IgD-negative memory B cell (primary cell): ENCODE measurements at regions not wholly inside any gene's neighbourhood (a gene's known extent, or its start where the extent isn't known, plus 50 kb on each side); places are given as distances from the start of the nearest gene placed in this dataset.
A peak's percentile ranks its signal among the peaks of the same experiment; 100 is the strongest.
"Not testable (repeated sequence)": the region's sequence is repeated elsewhere in the genome, so short reads cannot be mapped to it uniquely, and the experiment has no call there.

Experiments used
- H3K27ac Mint-ChIP-seq, 3 donors: one replicate each; pipeline ENCODE4 v1.8.0; 2020 to 2022; ENCODE audit warnings: mild to moderate bottlenecking in 3 of 3, mixed read lengths in 3 of 3, moderate library complexity in 1 of 3
- H3K27me3 Mint-ChIP-seq: one replicate; pipeline ENCODE4 v1.8.0; 2021; ENCODE audit warnings: mixed read lengths
- H3K36me3 Mint-ChIP-seq: one replicate; pipeline ENCODE4 v1.8.0; 2020; ENCODE audit warnings: mild to moderate bottlenecking, mixed read lengths
- H3K4me1 Mint-ChIP-seq, 3 donors: one replicate each; pipeline ENCODE4 v1.8.0; 2020 to 2022; ENCODE audit warnings: mixed read lengths in 3 of 3, mild to moderate bottlenecking in 1 of 3
- H3K4me3 Mint-ChIP-seq, 4 donors: one replicate each; pipeline ENCODE4 v1.8.0; 2020 to 2022; ENCODE audit warnings: mild to moderate bottlenecking in 4 of 4, mixed read lengths in 4 of 4, moderate library complexity in 3 of 4
- H3K9me3 Mint-ChIP-seq, 3 donors: one replicate each; pipeline ENCODE4 v1.8.0; 2020 to 2021; ENCODE audit warnings: mixed read lengths in 3 of 3, mild to moderate bottlenecking in 1 of 3

DNA sequence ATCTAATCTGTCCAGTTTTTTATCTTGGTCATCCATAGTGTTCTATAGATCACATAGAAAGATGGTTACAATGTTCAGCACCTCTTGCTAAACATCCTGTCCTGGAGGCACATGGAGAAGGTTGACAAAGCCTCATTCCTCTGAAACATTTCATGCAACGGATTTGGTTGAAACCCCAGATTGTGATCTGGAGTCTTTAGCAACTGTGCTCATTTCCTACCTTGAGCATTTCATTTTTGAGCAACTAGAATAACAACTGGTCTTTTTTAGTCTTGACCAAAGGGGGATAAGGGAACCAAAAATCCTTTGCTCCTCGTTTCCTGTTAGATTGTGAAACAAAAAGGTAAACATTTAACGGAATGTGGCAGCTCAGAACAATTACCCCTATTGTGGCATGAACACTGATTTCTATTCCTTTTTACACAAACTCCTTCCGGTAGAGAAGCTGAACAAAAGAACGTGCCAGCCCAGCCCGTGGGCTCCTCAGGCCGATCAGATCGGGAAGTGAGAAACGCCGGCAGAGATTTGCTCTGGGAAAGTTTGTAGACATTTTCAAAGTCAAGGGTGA lies 94.7 kb upstream of the ERRFI1 start:
- Mint-ChIP-seq H3K4me3 (peak overlapping the region in 1 of 4 donors; percentile 29), H3K27me3 (peaks cover 17% of the 10 kb centered on the region), H3K9me3 (peaks cover 0 to 5% (median 0%) of the 10 kb centered on the region in 3 donors), H3K36me3 (peaks cover 1% of the 10 kb centered on the region), H3K4me1 (peaks cover 0 to 8% (median 0%) of the 10 kb centered on the region in 3 donors), H3K27ac (no peak overlapping the region)

DNA sequence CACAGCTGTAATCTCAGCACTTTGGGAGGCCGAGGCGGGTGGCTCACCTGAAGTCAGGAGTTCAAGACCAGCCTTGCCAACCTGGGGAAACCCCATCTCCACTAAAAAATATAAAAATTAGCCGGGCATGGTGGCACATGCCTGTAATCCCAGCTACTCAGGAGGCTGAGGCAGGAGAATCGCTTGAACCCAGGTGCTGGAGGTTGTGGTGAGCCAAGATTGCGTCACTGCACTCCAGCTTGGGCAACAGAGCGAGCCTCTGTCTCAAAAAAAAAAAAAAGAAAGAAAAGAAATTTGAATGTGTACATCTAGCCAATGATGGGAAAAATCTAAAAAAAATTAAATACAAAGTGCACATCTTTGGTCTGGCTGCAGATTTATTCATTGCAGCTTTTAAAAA lies 92.6 kb upstream of the ERRFI1 start:
- not testable (repeated sequence) for H3K4me3 Mint-ChIP-seq, H3K4me1 Mint-ChIP-seq, H3K36me3 Mint-ChIP-seq, H3K9me3 Mint-ChIP-seq, H3K27ac Mint-ChIP-seq
- peaks cover 20% of the 10 kb centered on the region for H3K27me3 Mint-ChIP-seq

DNA sequence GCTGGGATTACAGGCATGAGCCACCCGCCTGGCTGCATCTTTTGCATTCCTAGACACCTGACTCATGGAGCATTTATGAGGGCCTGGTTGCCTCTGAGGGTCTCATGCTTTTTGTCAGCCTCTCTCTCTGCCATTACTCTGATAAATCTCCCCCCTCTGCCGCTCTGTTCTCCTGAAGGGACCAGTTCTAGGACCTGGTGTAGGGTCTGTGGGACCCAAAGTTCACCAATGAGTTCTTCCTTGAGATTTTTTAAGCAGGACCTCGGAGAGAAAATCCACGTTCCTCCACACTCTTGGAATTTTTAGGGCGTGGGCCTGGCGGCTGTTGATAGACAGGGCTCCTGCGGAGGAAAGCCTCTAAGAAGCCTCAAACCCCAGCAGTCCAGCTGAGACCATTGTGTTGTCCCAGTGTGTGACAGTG lies 91.9 kb upstream of the ERRFI1 start:
- Mint-ChIP-seq H3K4me1 (peaks cover 0 to 8% (median 0%) of the 10 kb centered on the region in 3 donors), H3K27ac (no peak overlapping the region), H3K4me3 (no peak overlapping the region), H3K27me3 (peaks cover 21% of the 10 kb centered on the region), H3K36me3 (peaks cover 1% of the 10 kb centered on the region), H3K9me3 (no peaks in the 10 kb centered on the region)

DNA sequence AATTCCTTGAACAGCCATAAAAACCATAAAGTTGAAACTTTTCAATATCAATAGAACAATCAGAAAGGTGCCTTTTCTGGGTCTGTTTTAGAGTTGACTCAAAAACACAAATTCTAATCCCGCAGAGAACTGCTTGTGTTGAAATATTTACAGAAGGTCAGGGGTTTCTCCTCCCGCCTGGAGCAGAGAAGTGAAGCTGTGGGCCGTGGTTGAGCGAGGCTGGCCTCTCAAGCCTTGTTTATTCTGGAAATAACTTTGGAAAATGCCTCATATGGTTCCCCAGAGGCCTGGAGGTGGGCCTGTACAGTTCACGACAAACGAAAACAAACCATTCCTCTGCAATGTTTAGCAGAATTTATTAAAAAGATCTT lies 90.8 kb upstream of the ERRFI1 start:
- peaks cover 0 to 8% (median 0%) of the 10 kb centered on the region in 3 donors for H3K4me1 Mint-ChIP-seq
- no peaks in the 10 kb centered on the region for H3K9me3 Mint-ChIP-seq
- peaks cover 21% of the 10 kb centered on the region for H3K27me3 Mint-ChIP-seq
- no peak overlapping the region for H3K27ac Mint-ChIP-seq
- no peak overlapping the region for H3K4me3 Mint-ChIP-seq
- H3K36me3 Mint-ChIP-seq, result peaks cover 1% of the 10 kb centered on the region

DNA sequence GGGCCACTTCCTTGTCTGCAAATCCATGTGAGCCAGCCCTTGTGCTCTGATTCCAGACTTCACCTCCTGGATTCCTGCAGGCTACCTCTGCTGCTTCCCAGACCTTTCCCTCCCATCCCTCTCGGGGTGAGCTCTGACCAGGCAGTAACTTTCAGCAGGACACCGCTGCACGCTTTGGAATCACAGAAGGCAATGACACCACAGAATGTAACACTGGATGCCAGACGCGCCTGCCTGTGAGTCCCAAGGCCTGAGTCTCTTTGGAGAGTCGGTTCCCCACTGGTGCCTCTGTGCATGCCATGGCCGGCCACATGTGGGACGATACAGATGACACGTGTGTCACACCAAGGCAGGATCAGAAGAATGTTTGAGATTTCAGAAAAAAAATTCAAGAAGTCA lies 89.7 kb upstream of the ERRFI1 start:
- peaks cover 1% of the 10 kb centered on the region for H3K36me3 Mint-ChIP-seq
- H3K27me3 Mint-ChIP-seq, result peaks cover 13% of the 10 kb centered on the region
- H3K4me3 Mint-ChIP-seq, result no peak overlapping the region
- no peaks in the 10 kb centered on the region for H3K9me3 Mint-ChIP-seq
- peak overlapping the region in 1 of 3 donors; percentile 63 for H3K27ac Mint-ChIP-seq
- H3K4me1 Mint-ChIP-seq, result peaks cover 0 to 2% (median 0%) of the 10 kb centered on the region in 3 donors

DNA sequence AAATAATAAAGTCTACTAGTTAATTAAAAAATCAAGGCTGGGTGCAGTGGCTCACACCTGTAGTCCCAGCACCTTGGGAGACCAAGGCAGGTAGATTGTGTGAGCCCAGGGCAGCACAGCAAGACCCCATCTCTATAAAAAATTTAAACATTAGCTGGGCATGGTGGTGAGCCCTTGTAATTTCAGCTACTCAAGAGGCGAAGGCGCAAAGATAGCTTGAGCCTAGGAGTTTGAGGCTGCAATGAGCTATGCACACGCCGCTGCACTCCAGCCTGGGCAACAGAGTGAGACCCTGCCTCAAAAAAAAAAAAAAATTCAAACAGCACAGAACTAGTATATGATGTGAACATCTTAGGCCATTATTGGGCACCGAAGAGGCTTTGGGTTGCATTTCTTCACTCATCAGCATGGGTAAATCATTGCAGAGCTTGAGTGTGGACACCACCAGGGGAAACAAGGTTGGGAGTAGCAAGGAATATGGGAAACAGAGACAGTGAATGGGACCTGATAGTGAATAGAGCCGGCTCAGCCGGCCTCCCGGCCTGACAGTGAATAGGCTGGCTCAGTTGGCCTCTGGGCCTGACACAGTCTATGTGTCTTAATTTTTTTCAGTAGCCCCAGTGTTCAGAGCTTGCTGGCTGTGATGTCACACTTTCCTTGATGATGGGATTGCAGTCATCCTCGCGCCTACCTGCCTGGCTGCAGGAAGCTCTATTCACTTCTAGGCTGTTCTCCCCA lies 89.1 kb upstream of the ERRFI1 start:
- peaks cover 10% of the 10 kb centered on the region for H3K27me3 Mint-ChIP-seq
- no peak overlapping the region for H3K4me3 Mint-ChIP-seq
- peaks cover 1% of the 10 kb centered on the region for H3K36me3 Mint-ChIP-seq
- no peaks in the 10 kb centered on the region for H3K9me3 Mint-ChIP-seq
- no peaks in the 10 kb centered on the region for H3K4me1 Mint-ChIP-seq
- no peak overlapping the region for H3K27ac Mint-ChIP-seq

DNA sequence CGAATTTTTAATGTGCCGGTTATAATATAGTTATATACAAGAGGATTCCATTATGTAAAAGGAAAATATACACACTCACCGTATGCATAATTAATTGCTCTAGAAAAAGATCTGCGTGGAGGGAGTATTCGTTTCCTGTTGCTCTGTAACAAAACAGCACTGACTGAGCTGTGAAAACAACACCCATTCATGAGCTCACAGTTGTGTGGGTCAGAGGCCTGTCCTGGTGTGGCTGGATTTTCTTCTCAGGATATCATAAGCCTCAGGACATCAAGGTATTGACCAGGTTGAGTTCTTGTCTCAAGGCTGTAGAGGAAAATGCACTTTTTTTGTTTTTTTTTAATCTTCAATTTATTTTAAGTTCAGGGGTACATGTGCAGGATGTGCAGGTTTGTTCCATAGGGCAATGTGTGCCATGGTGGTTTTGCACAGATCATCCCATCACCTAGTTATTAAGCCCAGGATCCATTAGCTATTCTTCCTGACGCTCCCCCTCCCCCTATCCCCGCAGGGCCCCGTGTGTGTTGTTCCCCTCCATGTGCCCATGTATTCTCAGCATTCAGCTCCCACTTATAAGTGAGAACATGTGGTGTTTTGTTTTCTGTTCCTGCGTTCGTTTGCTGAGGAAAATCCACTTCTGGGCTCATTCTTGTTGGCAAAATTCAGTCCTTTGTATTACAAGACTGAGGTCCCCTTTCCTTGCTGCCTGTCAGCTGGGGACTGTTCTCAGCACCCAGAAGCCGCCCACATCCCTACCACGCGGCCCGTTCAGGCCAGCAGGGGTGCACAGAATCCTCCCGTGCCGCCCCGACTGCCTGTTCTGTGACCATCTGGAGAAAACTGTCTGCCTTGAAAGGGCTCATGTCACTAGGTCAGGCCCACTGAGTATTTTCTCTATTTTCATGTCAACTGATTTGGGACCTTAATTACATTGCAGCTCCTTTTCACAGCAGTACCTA lies 87.4 kb upstream of the ERRFI1 start:
- Mint-ChIP-seq H3K9me3 (no peaks in the 10 kb centered on the region), H3K4me1 (no peaks in the 10 kb centered on the region), H3K4me3 (no peak overlapping the region), H3K36me3 (peaks cover 1% of the 10 kb centered on the region), H3K27me3 (peaks cover 10% of the 10 kb centered on the region), H3K27ac (no peak overlapping the region)

DNA sequence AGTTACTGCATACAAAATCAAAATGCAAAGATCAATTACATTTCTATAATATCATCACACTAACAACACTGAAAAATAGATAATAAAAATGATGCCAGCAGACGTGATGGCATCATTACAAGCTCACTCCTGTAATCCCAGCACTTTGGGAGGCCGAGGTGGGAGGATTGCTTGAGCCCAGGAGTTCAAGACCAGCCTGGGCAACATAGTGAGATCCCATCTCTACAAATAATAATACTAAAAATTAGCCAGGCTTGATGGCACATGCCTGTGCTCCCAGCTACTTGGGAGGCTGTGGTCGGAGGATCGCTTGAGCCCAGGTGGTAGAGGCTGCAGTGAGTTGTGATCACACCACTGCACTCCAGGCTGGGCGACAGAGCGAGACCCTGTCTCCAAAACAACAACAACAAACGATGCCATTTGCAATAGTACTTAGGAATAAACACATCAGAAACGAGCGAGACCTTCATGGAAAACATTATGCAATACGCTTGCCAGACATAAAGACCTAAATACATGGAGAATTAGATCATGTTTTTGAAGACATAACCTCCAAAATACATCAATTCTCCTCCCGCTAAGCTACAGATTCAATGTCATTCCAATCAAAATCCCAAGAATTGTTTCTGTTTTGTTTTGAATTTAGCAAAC lies 86.6 kb upstream of the ERRFI1 start:
- H3K27ac Mint-ChIP-seq, result peak overlapping the region in 1 of 3 donors; percentile 50
- no peaks in the 10 kb centered on the region for H3K9me3 Mint-ChIP-seq
- no peaks in the 10 kb centered on the region for H3K36me3 Mint-ChIP-seq
- H3K4me1 Mint-ChIP-seq, result no peaks in the 10 kb centered on the region
- no peak overlapping the region for H3K4me3 Mint-ChIP-seq
- peaks cover 8% of the 10 kb centered on the region for H3K27me3 Mint-ChIP-seq

DNA sequence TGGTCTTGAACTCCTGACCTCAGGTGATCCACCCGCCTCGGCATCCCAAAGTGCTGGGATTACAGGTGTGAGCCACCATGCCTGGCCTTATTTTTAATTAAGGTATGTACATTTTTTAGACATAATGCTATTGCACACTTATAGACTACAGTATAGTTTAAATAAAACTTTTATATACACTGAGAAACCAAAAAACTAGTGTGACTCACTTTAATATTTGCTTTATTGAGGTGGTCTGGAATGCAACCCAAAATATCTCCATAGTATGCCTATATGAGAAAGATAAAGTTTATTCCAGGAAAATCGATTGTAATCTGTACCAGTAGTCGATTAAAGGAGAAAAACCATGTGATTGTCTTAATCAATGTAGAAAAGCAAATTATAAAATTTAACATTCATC lies 85.5 kb upstream of the ERRFI1 start:
- peaks cover 8% of the 10 kb centered on the region for H3K27me3 Mint-ChIP-seq
- no peak overlapping the region for H3K4me3 Mint-ChIP-seq
- H3K36me3 Mint-ChIP-seq, result no peaks in the 10 kb centered on the region
- H3K27ac Mint-ChIP-seq, result no peak overlapping the region
- H3K4me1 Mint-ChIP-seq, result peaks cover 0 to under 1% (median under 1%) of the 10 kb centered on the region in 3 donors
- peaks cover 0 to 3% (median 0%) of the 10 kb centered on the region in 3 donors for H3K9me3 Mint-ChIP-seq

DNA sequence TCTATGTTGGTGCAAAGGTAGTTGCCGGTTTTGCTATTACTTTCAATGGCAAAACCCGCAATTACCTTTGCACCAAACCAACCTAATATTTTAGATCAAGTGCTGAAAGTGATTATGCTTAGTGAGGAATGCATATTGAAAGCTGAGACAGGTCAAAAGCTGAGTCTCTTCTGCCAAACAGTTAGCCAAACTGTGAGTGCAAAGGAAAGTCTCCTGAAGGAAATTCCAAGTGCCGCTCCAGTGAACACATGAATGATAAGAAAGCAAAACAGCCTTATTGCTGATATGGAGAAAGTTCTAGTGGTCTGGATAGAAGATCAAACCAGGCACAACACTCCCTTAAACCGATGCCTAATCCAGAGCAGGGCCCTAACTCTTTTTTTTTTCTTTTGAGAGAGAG lies 83.1 kb upstream of the ERRFI1 start:
- Mint-ChIP-seq H3K27me3 (peaks cover 5% of the 10 kb centered on the region), H3K4me3 (no peak overlapping the region), H3K4me1 (peaks cover 4 to 11% (median 9%) of the 10 kb centered on the region in 3 donors), H3K9me3 (peaks cover 0 to 5% (median 0%) of the 10 kb centered on the region in 3 donors), H3K36me3 (no peaks in the 10 kb centered on the region), H3K27ac (no peak overlapping the region)

DNA sequence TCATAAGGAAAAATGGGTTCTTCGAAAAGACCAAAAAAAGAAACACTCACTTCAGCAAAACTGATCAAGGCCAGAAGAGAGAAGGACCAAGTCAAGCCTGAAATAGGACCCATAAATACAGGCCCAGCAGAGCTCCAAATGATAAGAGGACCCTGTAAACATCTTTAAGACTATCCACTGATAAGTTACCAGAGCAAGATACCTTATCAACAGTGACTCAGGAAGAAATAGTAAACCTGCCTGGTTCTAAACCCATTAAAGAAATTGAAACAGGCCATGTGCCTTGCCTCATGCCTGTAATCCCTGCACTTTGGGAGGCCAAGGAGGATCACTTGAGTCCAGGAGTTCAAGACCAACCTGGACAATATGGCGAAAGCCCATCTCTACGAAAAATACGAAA lies 81.8 kb upstream of the ERRFI1 start:
- no peak overlapping the region for H3K4me3 Mint-ChIP-seq
- peaks cover 5 to 12% (median 10%) of the 10 kb centered on the region in 3 donors for H3K4me1 Mint-ChIP-seq
- H3K27ac Mint-ChIP-seq, result no peak overlapping the region
- peaks cover 1% of the 10 kb centered on the region for H3K27me3 Mint-ChIP-seq
- peaks cover 0 to 5% (median 0%) of the 10 kb centered on the region in 3 donors for H3K9me3 Mint-ChIP-seq
- H3K36me3 Mint-ChIP-seq, result no peaks in the 10 kb centered on the region

DNA sequence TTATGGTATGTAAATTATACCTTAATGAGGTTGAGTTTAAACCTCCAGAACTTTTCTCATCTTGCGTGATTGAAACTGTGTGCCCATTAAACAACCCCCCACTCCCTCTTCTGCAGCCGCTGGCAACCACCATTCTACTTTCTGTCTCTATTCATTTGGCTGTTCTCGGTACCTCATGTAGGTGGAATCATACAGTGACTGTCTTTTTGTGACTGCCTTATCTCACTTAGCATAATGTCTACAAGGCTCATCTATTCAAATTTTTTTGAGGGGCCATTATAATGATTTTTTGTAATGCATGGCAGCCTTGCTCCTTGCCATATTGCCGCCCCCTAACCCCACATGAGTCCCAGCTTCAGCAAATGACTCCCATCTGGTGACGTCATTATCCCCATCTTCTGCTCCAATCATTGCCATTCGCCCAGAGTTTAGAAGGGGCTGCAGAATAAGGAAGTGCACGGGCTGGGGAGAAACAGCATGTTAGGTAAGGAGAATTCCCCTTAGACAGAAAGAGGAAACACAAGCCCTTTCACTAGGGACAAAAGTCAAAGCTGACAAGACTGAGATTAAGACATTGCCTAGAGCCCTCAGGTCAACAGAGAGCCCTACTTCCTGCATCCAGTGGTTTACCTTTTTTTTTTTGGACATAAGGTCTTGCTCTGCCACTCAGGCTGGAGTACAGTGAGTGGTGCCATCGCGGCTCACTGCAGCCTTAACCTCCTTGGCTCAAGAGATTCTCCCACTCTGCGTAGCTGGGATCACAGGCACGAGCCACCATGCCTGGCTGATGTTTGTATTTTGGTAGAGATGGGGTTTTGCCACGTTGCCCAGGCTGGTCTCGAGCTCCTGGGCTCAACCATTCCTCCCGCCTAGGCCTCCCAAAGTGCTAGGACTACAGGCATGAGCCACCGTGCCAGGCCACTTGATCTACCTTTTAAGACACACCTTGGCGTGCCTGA lies 78.4 kb upstream of the ERRFI1 start:
- no peaks in the 10 kb centered on the region for H3K27me3 Mint-ChIP-seq
- no peaks in the 10 kb centered on the region for H3K36me3 Mint-ChIP-seq
- no peak overlapping the region for H3K4me3 Mint-ChIP-seq
- peaks cover 0 to 5% (median 0%) of the 10 kb centered on the region in 3 donors for H3K9me3 Mint-ChIP-seq
- peaks cover 5 to 12% (median 10%) of the 10 kb centered on the region in 3 donors for H3K4me1 Mint-ChIP-seq
- H3K27ac Mint-ChIP-seq, result no peak overlapping the region

DNA sequence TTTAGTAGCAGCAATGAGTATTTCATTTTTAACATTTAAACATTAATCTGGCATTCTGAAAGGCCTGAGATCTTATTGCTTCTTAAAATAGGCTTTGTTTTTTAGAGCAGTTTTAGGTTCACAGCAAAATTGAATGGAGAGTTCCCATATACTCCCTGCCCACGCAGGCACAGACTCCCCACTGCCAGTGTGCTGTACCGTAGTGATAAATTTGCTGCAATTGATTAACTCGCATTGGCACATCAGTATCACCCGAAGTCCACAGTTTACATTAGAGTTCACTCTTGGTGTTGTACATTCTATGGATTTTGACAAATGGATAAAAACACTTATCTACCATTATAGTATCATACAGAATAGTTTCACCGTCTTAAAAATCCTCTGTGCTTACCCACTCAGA lies 71.8 kb upstream of the ERRFI1 start:
- Mint-ChIP-seq H3K4me1 (peaks cover 0 to 5% (median 4%) of the 10 kb centered on the region in 3 donors), H3K27ac (no peak overlapping the region), H3K4me3 (no peak overlapping the region), H3K36me3 (peaks cover 3% of the 10 kb centered on the region), H3K27me3 (peaks cover 5% of the 10 kb centered on the region), H3K9me3 (no peaks in the 10 kb centered on the region)
